ENCODE measurements at regions not wholly inside any gene's neighbourhood (a gene's known extent, or its start where the extent isn't known, plus 50 kb on each side); places are given as distances from the start of the nearest gene placed in this dataset.

- DNase-seq (ENCODE audit: low spot score): no peak
- no peaks in the 10 kb centered on the region for H3K9me3 ChIP-seq (ENCODE audit: low read depth, low read length, poor library complexity, severe bottlenecking)
- H3K27ac ChIP-seq (ENCODE audit: low read depth, low read length, poor library complexity, severe bottlenecking): no peak overlapping the region
- BruUV-seq (replicated peaks): no TSS peak
- H3K27me3 ChIP-seq (replicated peaks; ENCODE audit: insufficient read depth, low read depth, low read length, poor library complexity): no peaks in the 10 kb centered on the region
- H3K4me1 ChIP-seq (ENCODE audit: insufficient read depth, low read length, poor library complexity, severe bottlenecking): no peaks in the 10 kb centered on the region
- ChIA-PET CTCF (no interaction called here), POLR2A (ENCODE audit: low non-redundant PET) (interaction anchor here (0.6 kb wide), 1 partner anchor 795 kb away, joined by 3 read pairs; no protein-coding TSS in a partner anchor)
- no peak for TF ChIP-seq CTCF (conservative IDR thresholded peaks at IDR 0.05; ENCODE audit: low read depth, low read length)
- TF ChIP-seq EZH2 (IDR thresholded peaks at IDR 0.05; ENCODE audit: borderline replicate concordance, low read depth, low read length, poor library complexity, severe bottlenecking): no peak
- no peak overlapping the region for H3K4me3 ChIP-seq (ENCODE audit: low read depth, low read length, poor library complexity, severe bottlenecking)
- H3K36me3 ChIP-seq (ENCODE audit: insufficient read depth, low read length, poor library complexity, severe bottlenecking): no peaks in the 10 kb centered on the region
- intact Hi-C loops (cut with micrococcal nuclease; ENCODE audit: unreplicated experiment): no loop called here
Observed at GRCh38 chr10:63801166-63801565, 280.0 kb downstream of the REEP3 start.

- Histone ChIP-seq H3K36me3 (ENCODE audit: insufficient read depth, low read length, poor library complexity, severe bottlenecking) (no peaks in the 10 kb centered on the region), H3K9me3 (ENCODE audit: low read depth, low read length, poor library complexity, severe bottlenecking) (peaks cover 6% of the 10 kb centered on the region), H3K4me3 (ENCODE audit: low read depth, low read length, poor library complexity, severe bottlenecking) (no peak overlapping the region), H3K4me1 (ENCODE audit: insufficient read depth, low read length, poor library complexity, severe bottlenecking) (no peaks in the 10 kb centered on the region), H3K27me3 (replicated peaks; ENCODE audit: insufficient read depth, low read depth, low read length, poor library complexity) (no peaks in the 10 kb centered on the region), H3K27ac (ENCODE audit: low read depth, low read length, poor library complexity, severe bottlenecking) (no peak overlapping the region)
- intact Hi-C loops (cut with micrococcal nuclease; ENCODE audit: unreplicated experiment): no loop called here
- DNase-seq (ENCODE audit: low spot score): no peak
- ChIA-PET POLR2A (ENCODE audit: low non-redundant PET) (no interaction called here), CTCF (no interaction called here)
- BruUV-seq (replicated peaks): no TSS peak
- no peak for TF ChIP-seq EZH2 (IDR thresholded peaks at IDR 0.05; ENCODE audit: borderline replicate concordance, low read depth, low read length, poor library complexity, severe bottlenecking)
- no peak for TF ChIP-seq CTCF (conservative IDR thresholded peaks at IDR 0.05; ENCODE audit: low read depth, low read length)
Observed at GRCh38 chr10:63806330-63806729, 285.1 kb downstream of the REEP3 start.

- Histone ChIP-seq H3K27me3 (replicated peaks; ENCODE audit: insufficient read depth, low read depth, low read length, poor library complexity) (no peaks in the 10 kb centered on the region), H3K4me3 (ENCODE audit: low read depth, low read length, poor library complexity, severe bottlenecking) (no peak overlapping the region), H3K4me1 (ENCODE audit: insufficient read depth, low read length, poor library complexity, severe bottlenecking) (no peaks in the 10 kb centered on the region), H3K27ac (ENCODE audit: low read depth, low read length, poor library complexity, severe bottlenecking) (no peak overlapping the region), H3K9me3 (ENCODE audit: low read depth, low read length, poor library complexity, severe bottlenecking) (no peaks in the 10 kb centered on the region), H3K36me3 (ENCODE audit: insufficient read depth, low read length, poor library complexity, severe bottlenecking) (no peaks in the 10 kb centered on the region)
- CTCF ChIA-PET: no interaction called here
- POLR2A ChIA-PET (ENCODE audit: low non-redundant PET): no interaction called here
- intact Hi-C loops (cut with micrococcal nuclease; ENCODE audit: unreplicated experiment): no loop called here
- BruUV-seq (replicated peaks): no TSS peak
- no peak for TF ChIP-seq EZH2 (IDR thresholded peaks at IDR 0.05; ENCODE audit: borderline replicate concordance, low read depth, low read length, poor library complexity, severe bottlenecking)
- TF ChIP-seq CTCF (conservative IDR thresholded peaks at IDR 0.05; ENCODE audit: low read depth, low read length): no peak
- DNase-seq (ENCODE audit: low spot score): no peak
Observed at GRCh38 chr10:63812501-63812900, 291.3 kb downstream of the REEP3 start.

All from A673 (cell line).